Activated naive CD8-positive, alpha-beta T cell treated with anti-CD3 and anti-CD28 coated beads for 36 hours (primary cell): ENCODE measurements at regions not wholly inside any gene's neighbourhood (a gene's known extent, or its start where the extent isn't known, plus 50 kb on each side); places are given as distances from the start of the nearest gene placed in this dataset.
"Not testable (repeated sequence)": the region's sequence is repeated elsewhere in the genome, so short reads cannot be mapped to it uniquely, and the experiment has no call there.

ENCODE experiments used
- DNase-seq: peaks from one replicate; pipeline ENCODE4 v3.0.0; 2021
- H3K27ac Mint-ChIP-seq: one replicate; pipeline ENCODE4 v1.8.0; 2022; ENCODE audit warnings: mild to moderate bottlenecking, moderate library complexity, mixed read lengths
- H3K27me3 Mint-ChIP-seq: one replicate; pipeline ENCODE4 v1.8.0; 2022; ENCODE audit warnings: mild to moderate bottlenecking, mixed read lengths
- H3K36me3 Mint-ChIP-seq: one replicate; pipeline ENCODE4 v1.8.0; 2021; ENCODE audit warnings: mild to moderate bottlenecking, mixed read lengths
- H3K4me1 Mint-ChIP-seq: one replicate; pipeline ENCODE4 v1.8.0; 2021; ENCODE audit warnings: mixed read lengths
- H3K4me3 Mint-ChIP-seq: one replicate; pipeline ENCODE4 v1.8.0; 2022; ENCODE audit warnings: mild to moderate bottlenecking, moderate library complexity, mixed read lengths
- H3K9me3 Mint-ChIP-seq: one replicate; pipeline ENCODE4 v1.8.0; 2022; ENCODE audit warnings: mixed read lengths

GRCh38 chr7:89666136-89666835 lies 488.0 kb upstream of the STEAP1 start:
- H3K9me3 Mint-ChIP-seq, result no peaks in the 10 kb centered on the region
- DNase-seq, result no peak
- peaks cover 9% of the 10 kb centered on the region for H3K27me3 Mint-ChIP-seq
- H3K36me3 Mint-ChIP-seq, result no peaks in the 10 kb centered on the region
- no peak overlapping the region for H3K4me3 Mint-ChIP-seq
- no peak overlapping the region for H3K27ac Mint-ChIP-seq
- H3K4me1 Mint-ChIP-seq, result no peaks in the 10 kb centered on the region

DNA sequence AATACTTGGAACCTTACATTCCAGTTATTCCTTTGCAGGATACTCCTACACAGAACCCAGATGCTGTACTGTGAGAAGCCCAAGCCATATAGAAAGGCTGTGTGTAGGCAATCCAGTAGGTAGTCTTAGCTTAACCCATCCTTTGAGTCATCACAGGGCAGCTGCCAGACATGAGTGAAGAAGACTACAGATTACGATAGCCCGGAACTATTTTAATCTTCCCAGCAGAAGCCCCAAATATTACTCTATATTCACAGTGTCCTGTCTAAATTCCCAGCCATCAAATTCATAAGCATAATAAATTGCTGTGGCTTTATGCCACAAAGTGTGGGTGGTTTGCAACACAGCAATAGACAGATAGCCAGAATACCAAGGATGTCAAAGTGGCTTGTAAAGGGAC lies 474.1 kb upstream of the STEAP1 start:
- peaks cover 2% of the 10 kb centered on the region for H3K9me3 Mint-ChIP-seq
- peaks cover 6% of the 10 kb centered on the region for H3K27me3 Mint-ChIP-seq
- no peak overlapping the region for H3K27ac Mint-ChIP-seq
- H3K4me1 Mint-ChIP-seq, result no peaks in the 10 kb centered on the region
- no peak for DNase-seq
- no peak overlapping the region for H3K4me3 Mint-ChIP-seq
- H3K36me3 Mint-ChIP-seq, result no peaks in the 10 kb centered on the region

DNA sequence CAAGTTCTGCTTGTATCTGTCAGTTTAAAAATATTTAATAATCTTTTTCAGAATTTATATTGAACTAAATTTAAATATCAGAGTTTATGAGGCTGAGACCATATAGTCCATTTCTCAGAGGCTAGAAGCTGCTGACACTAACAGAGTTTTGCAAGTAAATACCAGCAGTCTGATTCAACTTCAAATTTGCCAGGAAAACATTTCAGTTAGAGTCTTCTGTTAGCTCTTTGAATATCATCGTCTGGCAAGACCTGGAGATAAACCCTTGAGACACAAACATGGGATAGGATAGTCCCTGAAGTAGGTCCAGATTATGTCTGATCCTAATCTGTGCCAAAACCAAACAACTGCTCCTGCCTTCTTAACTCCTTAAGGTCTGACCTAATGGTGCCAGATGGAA lies 472.8 kb upstream of the STEAP1 start:
- DNase-seq, result no peak
- Mint-ChIP-seq H3K36me3 (no peaks in the 10 kb centered on the region), H3K27me3 (no peaks in the 10 kb centered on the region), H3K27ac (no peak overlapping the region), H3K9me3 (peaks cover 2% of the 10 kb centered on the region), H3K4me3 (no peak overlapping the region), H3K4me1 (no peaks in the 10 kb centered on the region)

DNA sequence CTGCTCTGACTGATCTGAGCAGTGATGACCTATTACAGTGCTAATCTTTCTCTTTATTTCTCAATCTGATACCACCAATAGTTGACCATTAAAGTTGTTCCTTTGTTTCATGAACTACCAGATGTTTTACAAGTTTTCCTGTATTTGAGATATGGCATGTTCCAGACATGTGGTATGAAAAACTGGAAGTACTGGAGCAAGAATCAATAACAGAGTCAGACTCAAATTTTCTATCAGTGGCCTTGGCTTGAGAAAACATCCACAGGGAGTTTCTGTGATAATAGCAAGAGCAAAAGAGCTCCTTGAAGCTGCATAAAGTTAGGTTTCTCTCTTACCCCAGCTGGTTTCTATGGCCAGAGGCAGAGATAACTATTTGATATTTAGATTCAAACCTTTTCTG lies 469.0 kb upstream of the STEAP1 start:
- H3K27me3 Mint-ChIP-seq, result no peaks in the 10 kb centered on the region
- H3K27ac Mint-ChIP-seq, result no peak overlapping the region
- H3K36me3 Mint-ChIP-seq, result no peaks in the 10 kb centered on the region
- H3K9me3 Mint-ChIP-seq, result no peaks in the 10 kb centered on the region
- H3K4me1 Mint-ChIP-seq, result no peaks in the 10 kb centered on the region
- DNase-seq, result no peak
- no peak overlapping the region for H3K4me3 Mint-ChIP-seq

DNA sequence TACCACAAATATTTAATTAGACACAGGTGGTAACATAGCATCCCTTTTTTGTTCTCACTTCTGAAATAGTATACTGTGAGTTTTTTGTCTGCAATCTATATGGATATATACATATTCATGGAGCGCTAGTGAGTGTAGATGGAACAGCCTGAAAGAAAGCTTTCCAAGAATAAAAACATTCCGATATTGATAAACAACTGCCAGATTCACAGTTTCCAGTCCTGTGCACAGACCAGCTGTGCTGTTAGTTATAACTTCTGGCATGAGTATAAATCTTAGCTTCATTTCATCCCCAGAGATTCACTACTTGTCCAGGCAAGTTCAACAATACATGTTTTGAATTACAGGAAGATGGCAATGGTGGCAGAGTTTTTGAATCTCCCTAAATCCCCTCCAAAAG lies 467.1 kb upstream of the STEAP1 start:
- no peak for DNase-seq
- Mint-ChIP-seq H3K4me3 (no peak overlapping the region), H3K4me1 (no peaks in the 10 kb centered on the region), H3K27me3 (no peaks in the 10 kb centered on the region), H3K36me3 (no peaks in the 10 kb centered on the region), H3K9me3 (no peaks in the 10 kb centered on the region), H3K27ac (no peak overlapping the region)

DNA sequence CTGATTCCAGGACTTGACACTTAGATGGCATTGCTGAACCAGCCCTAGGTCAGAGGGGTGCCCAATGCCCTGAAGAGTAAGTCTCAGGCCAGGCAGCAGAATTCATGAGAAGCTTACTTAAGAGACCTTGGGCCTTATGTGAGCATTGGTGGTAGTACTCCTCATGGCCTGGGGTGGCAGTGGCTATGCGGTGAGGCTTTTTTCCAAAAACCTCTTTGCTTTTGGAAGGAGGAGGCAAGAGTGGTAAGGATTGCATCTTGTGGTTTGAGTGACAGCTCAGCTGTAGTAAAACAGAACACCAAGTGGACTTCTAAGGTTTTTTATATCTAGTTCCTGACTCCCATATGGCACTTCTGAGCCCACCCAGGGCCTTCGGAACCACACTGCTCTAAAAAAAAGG lies 459.0 kb upstream of the STEAP1 start:
- no peak for DNase-seq
- H3K4me1 Mint-ChIP-seq, result no peaks in the 10 kb centered on the region

GRCh38 chr7:89714131-89714530 lies 440.1 kb upstream of the STEAP1 start:
- Mint-ChIP-seq H3K36me3 (no peaks in the 10 kb centered on the region), H3K4me1 (no peaks in the 10 kb centered on the region), H3K27me3 (no peaks in the 10 kb centered on the region), H3K9me3 (no peaks in the 10 kb centered on the region), H3K27ac (no peak overlapping the region), H3K4me3 (no peak overlapping the region)
- DNase-seq, result no peak

More for the DNA sequence above, 459.0 kb upstream of the STEAP1 start:
- H3K36me3 Mint-ChIP-seq, result no peaks in the 10 kb centered on the region
- peaks cover 13% of the 10 kb centered on the region for H3K9me3 Mint-ChIP-seq
- no peak overlapping the region for H3K27ac Mint-ChIP-seq
- no peak overlapping the region for H3K4me3 Mint-ChIP-seq
- no peaks in the 10 kb centered on the region for H3K27me3 Mint-ChIP-seq

- not testable (repeated sequence) for H3K36me3 Mint-ChIP-seq, H3K27ac Mint-ChIP-seq, DNase-seq, H3K27me3 Mint-ChIP-seq, H3K4me1 Mint-ChIP-seq, H3K9me3 Mint-ChIP-seq, H3K4me3 Mint-ChIP-seq
These were observed 435.3 kb upstream of the STEAP1 start for GRCh38 chr7:89718941-89719340.

GRCh38 chr7:89728481-89728880 lies 425.8 kb upstream of the STEAP1 start:
- no peak overlapping the region for H3K4me3 Mint-ChIP-seq
- no peaks in the 10 kb centered on the region for H3K4me1 Mint-ChIP-seq
- no peak overlapping the region for H3K27ac Mint-ChIP-seq
- H3K9me3 Mint-ChIP-seq, result no peaks in the 10 kb centered on the region
- no peaks in the 10 kb centered on the region for H3K36me3 Mint-ChIP-seq
- DNase-seq, result no peak
- H3K27me3 Mint-ChIP-seq, result peaks cover 2% of the 10 kb centered on the region

GRCh38 chr7:89731751-89732445 lies 422.4 kb upstream of the STEAP1 start:
- Mint-ChIP-seq H3K27me3 (no peaks in the 10 kb centered on the region), H3K9me3 (peaks cover 2% of the 10 kb centered on the region), H3K4me3 (no peak overlapping the region), H3K27ac (no peak overlapping the region), H3K36me3 (no peaks in the 10 kb centered on the region), H3K4me1 (no peaks in the 10 kb centered on the region)
- DNase-seq, result no peak

DNA sequence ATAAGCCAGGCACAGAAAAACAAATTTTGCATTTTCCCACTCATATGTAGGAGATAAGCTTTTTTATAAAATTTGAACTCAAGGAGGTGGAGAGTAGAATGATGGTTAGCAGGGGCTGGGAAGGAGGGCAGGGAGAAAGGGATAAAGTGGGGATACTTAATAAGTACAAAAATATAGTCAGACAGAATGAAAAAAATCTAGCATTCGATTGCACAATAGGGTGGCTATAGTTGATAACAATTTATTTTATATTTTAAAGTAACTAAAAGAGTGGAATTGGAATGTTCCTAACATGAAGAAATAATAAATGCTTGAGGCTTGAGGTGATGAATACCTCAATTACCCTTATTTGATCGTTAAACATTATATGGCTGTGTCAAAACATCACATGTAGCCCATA lies 415.7 kb upstream of the STEAP1 start:
- H3K36me3 Mint-ChIP-seq, result no peaks in the 10 kb centered on the region
- H3K4me3 Mint-ChIP-seq, result no peak overlapping the region
- H3K4me1 Mint-ChIP-seq, result no peaks in the 10 kb centered on the region
- no peak overlapping the region for H3K27ac Mint-ChIP-seq
- no peak for DNase-seq
- H3K9me3 Mint-ChIP-seq, result peaks cover 2% of the 10 kb centered on the region
- H3K27me3 Mint-ChIP-seq, result no peaks in the 10 kb centered on the region

- Mint-ChIP-seq H3K36me3 (no peaks in the 10 kb centered on the region), H3K4me3 (no peak overlapping the region), H3K9me3 (no peaks in the 10 kb centered on the region), H3K27me3 (no peaks in the 10 kb centered on the region), H3K27ac (no peak overlapping the region), H3K4me1 (no peaks in the 10 kb centered on the region)
- DNase-seq, result no peak
These were observed 396.4 kb upstream of the STEAP1 start for GRCh38 chr7:89757910-89758309.

DNA sequence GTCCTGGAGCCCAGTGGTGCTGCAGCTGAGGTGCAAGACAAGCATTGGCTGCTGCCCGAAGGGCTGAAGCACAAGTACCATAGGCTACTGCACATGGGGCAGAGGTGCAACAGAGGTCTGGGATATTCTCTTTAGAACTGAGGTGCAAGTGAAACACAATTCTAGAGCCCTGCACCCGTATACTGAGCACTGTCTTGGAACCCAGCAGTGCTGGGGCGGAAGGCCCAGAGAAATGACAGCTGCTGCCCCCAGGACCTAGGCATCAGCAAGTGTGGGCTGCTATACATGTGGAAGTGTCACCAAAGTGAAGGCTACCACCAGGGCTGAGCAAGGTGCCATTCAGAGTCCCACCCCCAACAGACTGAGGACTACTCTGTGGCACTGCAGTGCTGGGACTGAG lies 393.6 kb upstream of the STEAP1 start:
- Mint-ChIP-seq H3K27me3 (no peaks in the 10 kb centered on the region), H3K4me3 (no peak overlapping the region), H3K36me3 (no peaks in the 10 kb centered on the region), H3K9me3 (no peaks in the 10 kb centered on the region), H3K27ac (no peak overlapping the region), H3K4me1 (no peaks in the 10 kb centered on the region)
- DNase-seq, result no peak

DNA sequence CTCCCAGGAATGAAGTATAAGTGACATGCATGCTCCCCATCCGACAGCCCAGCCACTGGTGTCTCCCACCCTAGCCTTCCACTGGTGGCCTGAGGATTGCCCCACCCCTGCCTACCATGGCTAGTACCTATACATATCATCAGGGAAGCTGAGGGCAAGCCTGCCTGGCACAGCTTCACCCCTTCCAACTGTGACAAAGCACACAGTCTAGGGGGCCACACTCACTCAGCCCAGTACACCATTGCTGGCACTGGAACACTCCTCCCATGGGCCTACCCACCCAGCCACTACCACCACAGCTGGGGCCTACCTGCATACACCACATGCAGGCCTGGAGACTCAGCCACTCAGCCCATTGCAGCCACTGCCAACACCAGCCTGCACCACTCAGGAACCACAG lies 393.1 kb upstream of the STEAP1 start:
- DNase-seq, result no peak
- Mint-ChIP-seq H3K9me3 (no peaks in the 10 kb centered on the region), H3K27ac (no peak overlapping the region), H3K4me1 (no peaks in the 10 kb centered on the region), H3K36me3 (no peaks in the 10 kb centered on the region), H3K27me3 (no peaks in the 10 kb centered on the region), H3K4me3 (no peak overlapping the region)

GRCh38 chr7:89770161-89770560 lies 384.1 kb upstream of the STEAP1 start:
- H3K36me3 Mint-ChIP-seq, result no peaks in the 10 kb centered on the region
- no peaks in the 10 kb centered on the region for H3K9me3 Mint-ChIP-seq
- peaks cover 3% of the 10 kb centered on the region for H3K27me3 Mint-ChIP-seq

DNA sequence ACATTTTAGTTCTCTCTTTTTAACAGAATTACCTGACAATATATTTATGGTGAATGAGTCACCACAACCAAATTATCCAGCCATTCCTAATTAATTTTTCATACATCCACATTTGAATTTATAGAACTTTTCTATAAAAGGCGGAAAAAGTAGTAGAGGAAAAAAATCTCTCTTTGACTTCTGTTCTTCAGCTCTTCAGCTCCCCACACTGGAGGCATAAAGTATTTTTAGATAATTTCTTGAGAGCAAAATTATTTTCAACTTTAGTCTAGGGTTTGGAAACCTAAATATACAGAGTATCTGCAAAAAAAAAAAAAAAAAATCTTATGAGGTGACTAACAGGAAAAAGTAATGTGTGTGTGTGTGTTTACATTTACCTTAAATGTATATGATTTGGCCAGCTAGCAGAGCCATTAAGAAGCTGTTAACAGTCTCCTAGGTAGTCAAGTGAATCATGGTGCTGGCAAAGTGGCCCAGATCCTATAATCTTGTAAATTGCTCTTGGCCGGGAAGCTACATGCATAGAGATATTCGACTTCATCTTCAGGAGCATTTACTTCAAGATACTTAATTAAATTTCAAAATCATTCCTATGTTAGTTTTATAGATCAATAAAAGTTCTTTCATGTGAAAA lies 383.1 kb upstream of the STEAP1 start:
- no peak overlapping the region for H3K4me3 Mint-ChIP-seq
- DNase-seq, result no peak
- peaks cover 3% of the 10 kb centered on the region for H3K27me3 Mint-ChIP-seq
- H3K27ac Mint-ChIP-seq, result no peak overlapping the region
- no peaks in the 10 kb centered on the region for H3K9me3 Mint-ChIP-seq
- no peaks in the 10 kb centered on the region for H3K36me3 Mint-ChIP-seq
- H3K4me1 Mint-ChIP-seq, result no peaks in the 10 kb centered on the region

More at GRCh38 chr7:89770161-89770560, 384.1 kb upstream of the STEAP1 start:
- no peak overlapping the region for H3K4me3 Mint-ChIP-seq
- H3K27ac Mint-ChIP-seq, result no peak overlapping the region
- no peak for DNase-seq
- H3K4me1 Mint-ChIP-seq, result no peaks in the 10 kb centered on the region
